ENCODE measurements at regions not wholly inside any gene's neighbourhood (a gene's known extent, or its start where the extent isn't known, plus 50 kb on each side); places are given as distances from the start of the nearest gene placed in this dataset.

GRCh38 chrX:45745479-45745878 is 544.8 kb upstream of the DIPK2B start:
- in situ Hi-C loops (cut with MboI; ENCODE audit: low pct_ligation_motif_present in 1 of 4, low pct_unique_long_range_greater_than_20kb in 1 of 4, low sequenced_read_pairs in 3 of 4) = no loop called here
- H3K9me3 ChIP-seq = no peaks in the 10 kb centered on the region
- H3K36me3 ChIP-seq = no peaks in the 10 kb centered on the region
- no peak for TF ChIP-seq POLR2A (IDR thresholded peaks at IDR 0.05)
- no peak for TF ChIP-seq CTCF (IDR thresholded peaks at IDR 0.05)
- TF ChIP-seq POLR2AphosphoS5 (IDR thresholded peaks at IDR 0.05) = no peak
- H3K27ac ChIP-seq = no peak overlapping the region
- intact Hi-C loops (cut with DNase I; ENCODE audit: low total_unique reads) = no loop called here
- no peak overlapping the region for H3K4me3 ChIP-seq
- H3K4me1 ChIP-seq = no peaks in the 10 kb centered on the region
- no peak for DNase-seq
- no peaks in the 10 kb centered on the region for H3K27me3 ChIP-seq

- 82% methylated on average over 6 of the region's 6 CpGs; no CpG with 5 or more reads in 1 of the 2 donors for WGBS, 2 donors (ENCODE audit: low coverage in 1 of 2)
- Histone ChIP-seq H3K27ac (no peak overlapping the region), H3K9me3 (no peaks in the 10 kb centered on the region), H3K4me1 (no peaks in the 10 kb centered on the region), H3K27me3 (no peaks in the 10 kb centered on the region), H3K4me3 (no peak overlapping the region), H3K36me3 (no peaks in the 10 kb centered on the region)
- intact Hi-C loops (cut with DNase I; ENCODE audit: low total_unique reads) = no loop called here
- TF ChIP-seq POLR2A (IDR thresholded peaks at IDR 0.05) (no peak), EP300 (IDR thresholded peaks at IDR 0.05; ENCODE audit: low read depth) (no peak), POLR2AphosphoS5 (IDR thresholded peaks at IDR 0.05) (no peak), CTCF (IDR thresholded peaks at IDR 0.05) (no peak)
- in situ Hi-C loops (cut with MboI; ENCODE audit: low pct_ligation_motif_present in 1 of 4, low pct_unique_long_range_greater_than_20kb in 1 of 4, low sequenced_read_pairs in 3 of 4) = no loop called here
- no peak for DNase-seq
Observed at GRCh38 chrX:45743906-45744625, 543.4 kb upstream of the DIPK2B start.

- H3K4me3 ChIP-seq = no peak overlapping the region
- no peaks in the 10 kb centered on the region for H3K27me3 ChIP-seq
- intact Hi-C loops (cut with DNase I; ENCODE audit: low total_unique reads) = no loop called here
- in situ Hi-C loops (cut with MboI; ENCODE audit: low pct_ligation_motif_present in 1 of 4, low pct_unique_long_range_greater_than_20kb in 1 of 4, low sequenced_read_pairs in 3 of 4) = no loop called here
- no peak for DNase-seq
- no peaks in the 10 kb centered on the region for H3K4me1 ChIP-seq
- TF ChIP-seq POLR2AphosphoS5 (IDR thresholded peaks at IDR 0.05) (no peak), CTCF (IDR thresholded peaks at IDR 0.05) (no peak), EP300 (IDR thresholded peaks at IDR 0.05; ENCODE audit: low read depth) (no peak), POLR2A (IDR thresholded peaks at IDR 0.05) (no peak)
- H3K27ac ChIP-seq = no peak overlapping the region
- H3K9me3 ChIP-seq = no peaks in the 10 kb centered on the region
- WGBS, 2 donors (ENCODE audit: low coverage in 1 of 2) = 86% methylated on average over 5 of the region's 5 CpGs; no CpG with 5 or more reads in 1 of the 2 donors
- H3K36me3 ChIP-seq = no peaks in the 10 kb centered on the region
Observed at GRCh38 chrX:45743081-45743533, 542.4 kb upstream of the DIPK2B start.

- no peaks in the 10 kb centered on the region for H3K4me1 ChIP-seq
- no peak overlapping the region for H3K27ac ChIP-seq
- H3K36me3 ChIP-seq = no peaks in the 10 kb centered on the region
- intact Hi-C loops (cut with DNase I; ENCODE audit: low total_unique reads) (no loop called here), in situ Hi-C loops (cut with MboI; ENCODE audit: low pct_ligation_motif_present in 1 of 4, low pct_unique_long_range_greater_than_20kb in 1 of 4, low sequenced_read_pairs in 3 of 4) (no loop called here)
- no peak overlapping the region for H3K4me3 ChIP-seq
- DNase-seq = no peak
- H3K27me3 ChIP-seq = no peaks in the 10 kb centered on the region
- TF ChIP-seq EP300 (IDR thresholded peaks at IDR 0.05; ENCODE audit: low read depth) (no peak), CTCF (IDR thresholded peaks at IDR 0.05) (no peak), POLR2A (IDR thresholded peaks at IDR 0.05) (no peak), POLR2AphosphoS5 (IDR thresholded peaks at IDR 0.05) (no peak)
- H3K9me3 ChIP-seq = no peaks in the 10 kb centered on the region
- 65 to 83% methylated on average over 3 of the region's 3 CpGs for WGBS, 2 donors (ENCODE audit: low coverage in 1 of 2)
Observed at GRCh38 chrX:45740291-45740690, 539.6 kb upstream of the DIPK2B start.

Measured in transverse colon (tissue), 4 donors.